ENCODE measurements at regions not wholly inside any gene's neighbourhood (a gene's known extent, or its start where the extent isn't known, plus 50 kb on each side); places are given as distances from the start of the nearest gene placed in this dataset.

- Histone ChIP-seq H3K9me3 (ENCODE audit: low read depth, low read length) (no peaks in the 10 kb centered on the region), H4K20me1 (ENCODE audit: insufficient read depth, low read length) (no peaks in the 10 kb centered on the region), H3K4me3 (ENCODE audit: insufficient read depth, low read length) (no peak overlapping the region), H3K4me2 (ENCODE audit: insufficient read depth, low read length) (no peak overlapping the region), H3K27ac (ENCODE audit: low read depth, low read length) (no peak overlapping the region), H3K27me3 (ENCODE audit: insufficient read depth, low read length) (peaks cover 7% of the 10 kb centered on the region), H3K36me3 (ENCODE audit: insufficient read depth, low read length) (no peaks in the 10 kb centered on the region), H3K79me2 (ENCODE audit: insufficient read depth, low read length) (no peaks in the 10 kb centered on the region), H3K4me1 (ENCODE audit: insufficient read depth, low read length) (no peaks in the 10 kb centered on the region), H2AFZ (ENCODE audit: low read length) (no peak overlapping the region)
- DNase-seq (ENCODE audit: insufficient read length, low spot score, missing footprints): peak; percentile 29
- no peak for TF ChIP-seq CTCF (IDR thresholded peaks at IDR 0.05; ENCODE audit: extremely low read depth, low read depth, low read length)
Observed at GRCh38 chr2:120498121-120498520, 152.2 kb downstream of the INHBB start.

GRCh38 chr2:120498576-120499394 is 152.8 kb downstream of the INHBB start:
- Histone ChIP-seq H3K27me3 (ENCODE audit: insufficient read depth, low read length) (peaks cover 6% of the 10 kb centered on the region), H3K4me2 (ENCODE audit: insufficient read depth, low read length) (no peak overlapping the region), H4K20me1 (ENCODE audit: insufficient read depth, low read length) (no peaks in the 10 kb centered on the region), H3K27ac (ENCODE audit: low read depth, low read length) (no peak overlapping the region), H3K36me3 (ENCODE audit: insufficient read depth, low read length) (no peaks in the 10 kb centered on the region), H3K9me3 (ENCODE audit: low read depth, low read length) (no peaks in the 10 kb centered on the region), H3K4me1 (ENCODE audit: insufficient read depth, low read length) (no peaks in the 10 kb centered on the region), H3K4me3 (ENCODE audit: insufficient read depth, low read length) (no peak overlapping the region), H2AFZ (ENCODE audit: low read length) (no peak overlapping the region), H3K79me2 (ENCODE audit: insufficient read depth, low read length) (no peaks in the 10 kb centered on the region)
- DNase-seq (ENCODE audit: insufficient read length, low spot score, missing footprints): no peak
- TF ChIP-seq CTCF (IDR thresholded peaks at IDR 0.05; ENCODE audit: extremely low read depth, low read depth, low read length): no peak

GRCh38 chr2:120499784-120500495 is 154.0 kb downstream of the INHBB start:
- Histone ChIP-seq H2AFZ (ENCODE audit: low read length) (no peak overlapping the region), H3K36me3 (ENCODE audit: insufficient read depth, low read length) (no peaks in the 10 kb centered on the region), H3K27ac (ENCODE audit: low read depth, low read length) (no peak overlapping the region), H3K27me3 (ENCODE audit: insufficient read depth, low read length) (peaks cover 6% of the 10 kb centered on the region), H3K9me3 (ENCODE audit: low read depth, low read length) (no peaks in the 10 kb centered on the region), H3K4me1 (ENCODE audit: insufficient read depth, low read length) (peaks cover 5% of the 10 kb centered on the region), H3K4me3 (ENCODE audit: insufficient read depth, low read length) (no peak overlapping the region), H3K4me2 (ENCODE audit: insufficient read depth, low read length) (no peak overlapping the region), H4K20me1 (ENCODE audit: insufficient read depth, low read length) (no peaks in the 10 kb centered on the region), H3K79me2 (ENCODE audit: insufficient read depth, low read length) (no peaks in the 10 kb centered on the region)
- no peak for TF ChIP-seq CTCF (IDR thresholded peaks at IDR 0.05; ENCODE audit: extremely low read depth, low read depth, low read length)
- no peak for DNase-seq (ENCODE audit: insufficient read length, low spot score, missing footprints)

- Histone ChIP-seq H3K4me3 (ENCODE audit: insufficient read depth, low read length) (no peak overlapping the region), H3K4me2 (ENCODE audit: insufficient read depth, low read length) (no peak overlapping the region), H4K20me1 (ENCODE audit: insufficient read depth, low read length) (no peaks in the 10 kb centered on the region), H3K4me1 (ENCODE audit: insufficient read depth, low read length) (peaks cover 5% of the 10 kb centered on the region), H3K36me3 (ENCODE audit: insufficient read depth, low read length) (no peaks in the 10 kb centered on the region), H2AFZ (ENCODE audit: low read length) (no peak overlapping the region), H3K27ac (ENCODE audit: low read depth, low read length) (no peak overlapping the region), H3K27me3 (ENCODE audit: insufficient read depth, low read length) (peaks cover 6% of the 10 kb centered on the region), H3K9me3 (ENCODE audit: low read depth, low read length) (no peaks in the 10 kb centered on the region), H3K79me2 (ENCODE audit: insufficient read depth, low read length) (no peaks in the 10 kb centered on the region)
- DNase-seq (ENCODE audit: insufficient read length, low spot score, missing footprints): no peak
- no peak for TF ChIP-seq CTCF (IDR thresholded peaks at IDR 0.05; ENCODE audit: extremely low read depth, low read depth, low read length)
Observed at GRCh38 chr2:120501591-120501990, 155.7 kb downstream of the INHBB start.
